ENCODE measurements at regions not wholly inside any gene's neighbourhood (a gene's known extent, or its start where the extent isn't known, plus 50 kb on each side); places are given as distances from the start of the nearest gene placed in this dataset.

GRCh38 chr17:6893382-6894205 lies 62.1 kb upstream of the TEKT1 start:
- WGBS, 2 donors, result 2 to 7% methylated on average over 30 to 36 of the region's 36 CpGs
- no peak for DNase-seq
- intact Hi-C loops (cut with DNase I), result no loop called here
- no peaks in the 10 kb centered on the region for H3K36me3 ChIP-seq (ENCODE audit: control insufficient read depth in 1 of 2, insufficient read depth in 2 of 2, low read length in 1 of 2)
- H3K4me3 ChIP-seq (ENCODE audit: low read length in 2 of 2), result no peak overlapping the region
- H3K27ac ChIP-seq (ENCODE audit: low read depth in 1 of 2, low read length in 2 of 2), result no peak overlapping the region
- H3K9me3 ChIP-seq (ENCODE audit: control insufficient read depth, low read length), result peaks cover 1% of the 10 kb centered on the region
- no peaks in the 10 kb centered on the region for H3K27me3 ChIP-seq (ENCODE audit: control insufficient read depth in 1 of 2, insufficient read depth in 2 of 2, low read length in 1 of 2)
- peak; percentile 54 for ATAC-seq (ENCODE audit: low FRiP score)
- H3K4me1 ChIP-seq (ENCODE audit: control insufficient read depth in 1 of 2, insufficient read depth in 2 of 2, low read length in 2 of 2), result no peaks in the 10 kb centered on the region

GRCh38 chr17:6894206-6894528 lies 62.6 kb upstream of the TEKT1 start:
- intact Hi-C loops (cut with DNase I), result no loop called here
- H3K4me1 ChIP-seq (ENCODE audit: control insufficient read depth in 1 of 2, insufficient read depth in 2 of 2, low read length in 2 of 2), result no peaks in the 10 kb centered on the region
- 3 to 8% methylated on average over 18 of the region's 18 CpGs for WGBS, 2 donors

GRCh38 chr17:6901086-6901485 lies 69.6 kb upstream of the TEKT1 start:
- no peaks in the 10 kb centered on the region for H3K36me3 ChIP-seq (ENCODE audit: control insufficient read depth in 1 of 2, insufficient read depth in 2 of 2, low read length in 1 of 2)
- WGBS, 2 donors, result 69 to 80% methylated on average over 3 of the region's 3 CpGs
- no peaks in the 10 kb centered on the region for H3K9me3 ChIP-seq (ENCODE audit: control insufficient read depth, low read length)
- ATAC-seq (ENCODE audit: low FRiP score) (no peak), DNase-seq (no peak)
- no peak overlapping the region for H3K27ac ChIP-seq (ENCODE audit: low read depth in 1 of 2, low read length in 2 of 2)
- intact Hi-C loops (cut with DNase I), result no loop called here
- H3K4me3 ChIP-seq (ENCODE audit: low read length in 2 of 2), result no peak overlapping the region
- H3K4me1 ChIP-seq (ENCODE audit: control insufficient read depth in 1 of 2, insufficient read depth in 2 of 2, low read length in 2 of 2), result no peaks in the 10 kb centered on the region
- H3K27me3 ChIP-seq (ENCODE audit: control insufficient read depth in 1 of 2, insufficient read depth in 2 of 2, low read length in 1 of 2), result no peaks in the 10 kb centered on the region

More at GRCh38 chr17:6894206-6894528, 62.6 kb upstream of the TEKT1 start:
- H3K27me3 ChIP-seq (ENCODE audit: control insufficient read depth in 1 of 2, insufficient read depth in 2 of 2, low read length in 1 of 2), result no peaks in the 10 kb centered on the region
- no peak overlapping the region for H3K27ac ChIP-seq (ENCODE audit: low read depth in 1 of 2, low read length in 2 of 2)
- ATAC-seq (ENCODE audit: low FRiP score) (peak; percentile 26), DNase-seq (no peak)
- no peak overlapping the region for H3K4me3 ChIP-seq (ENCODE audit: low read length in 2 of 2)
- peaks cover 1% of the 10 kb centered on the region for H3K9me3 ChIP-seq (ENCODE audit: control insufficient read depth, low read length)
- no peaks in the 10 kb centered on the region for H3K36me3 ChIP-seq (ENCODE audit: control insufficient read depth in 1 of 2, insufficient read depth in 2 of 2, low read length in 1 of 2)

- ATAC-seq (ENCODE audit: low FRiP score), result no peak
Observed at GRCh38 chr17:6903326-6903900, 71.9 kb upstream of the TEKT1 start.

GRCh38 chr17:6908807-6909206 lies 77.3 kb upstream of the TEKT1 start:
- no peaks in the 10 kb centered on the region for H3K36me3 ChIP-seq (ENCODE audit: control insufficient read depth in 1 of 2, insufficient read depth in 2 of 2, low read length in 1 of 2)
- WGBS, 2 donors, result 83 to 87% methylated on average over 5 of the region's 5 CpGs
- no peaks in the 10 kb centered on the region for H3K4me1 ChIP-seq (ENCODE audit: control insufficient read depth in 1 of 2, insufficient read depth in 2 of 2, low read length in 2 of 2)
- no peaks in the 10 kb centered on the region for H3K27me3 ChIP-seq (ENCODE audit: control insufficient read depth in 1 of 2, insufficient read depth in 2 of 2, low read length in 1 of 2)
- ATAC-seq (ENCODE audit: low FRiP score) (no peak), DNase-seq (no peak)
- H3K27ac ChIP-seq (ENCODE audit: low read depth in 1 of 2, low read length in 2 of 2), result no peak overlapping the region
- intact Hi-C loops (cut with DNase I), result no loop called here
- H3K9me3 ChIP-seq (ENCODE audit: control insufficient read depth, low read length), result no peaks in the 10 kb centered on the region
- no peak overlapping the region for H3K4me3 ChIP-seq (ENCODE audit: low read length in 2 of 2)

More at GRCh38 chr17:6903326-6903900, 71.9 kb upstream of the TEKT1 start:
- Histone ChIP-seq H3K9me3 (ENCODE audit: control insufficient read depth, low read length) (no peaks in the 10 kb centered on the region), H3K27ac (ENCODE audit: low read depth in 1 of 2, low read length in 2 of 2) (no peak overlapping the region), H3K4me3 (ENCODE audit: low read length in 2 of 2) (no peak overlapping the region), H3K36me3 (ENCODE audit: control insufficient read depth in 1 of 2, insufficient read depth in 2 of 2, low read length in 1 of 2) (no peaks in the 10 kb centered on the region), H3K27me3 (ENCODE audit: control insufficient read depth in 1 of 2, insufficient read depth in 2 of 2, low read length in 1 of 2) (no peaks in the 10 kb centered on the region), H3K4me1 (ENCODE audit: control insufficient read depth in 1 of 2, insufficient read depth in 2 of 2, low read length in 2 of 2) (no peaks in the 10 kb centered on the region)
- DNase-seq, result no peak
- intact Hi-C loops (cut with DNase I), result no loop called here
- 87 to 88% methylated on average over 7 of the region's 7 CpGs for WGBS, 2 donors

GRCh38 chr17:6910987-6911603 lies 79.6 kb upstream of the TEKT1 start:
- intact Hi-C loops (cut with DNase I), result loop anchor here (5.0 to 10.0 kb wide), 3 partner anchors 91 to 224 kb away; partner anchors contain the start of gene BCL6B (in 1 of the 2)
- Histone ChIP-seq H3K4me3 (ENCODE audit: low read length in 2 of 2) (no peak overlapping the region), H3K4me1 (ENCODE audit: control insufficient read depth in 1 of 2, insufficient read depth in 2 of 2, low read length in 2 of 2) (no peaks in the 10 kb centered on the region), H3K9me3 (ENCODE audit: control insufficient read depth, low read length) (no peaks in the 10 kb centered on the region), H3K27ac (ENCODE audit: low read depth in 1 of 2, low read length in 2 of 2) (no peak overlapping the region), H3K27me3 (ENCODE audit: control insufficient read depth in 1 of 2, insufficient read depth in 2 of 2, low read length in 1 of 2) (no peaks in the 10 kb centered on the region), H3K36me3 (ENCODE audit: control insufficient read depth in 1 of 2, insufficient read depth in 2 of 2, low read length in 1 of 2) (no peaks in the 10 kb centered on the region)
- DNase-seq (no peak), ATAC-seq (ENCODE audit: low FRiP score) (no peak)
- WGBS, 2 donors, result 6 to 10% methylated on average over 2 of the region's 2 CpGs

GRCh38 chr17:6912110-6913051 lies 80.9 kb upstream of the TEKT1 start:
- Histone ChIP-seq H3K36me3 (ENCODE audit: control insufficient read depth in 1 of 2, insufficient read depth in 2 of 2, low read length in 1 of 2) (no peaks in the 10 kb centered on the region), H3K4me1 (ENCODE audit: control insufficient read depth in 1 of 2, insufficient read depth in 2 of 2, low read length in 2 of 2) (no peaks in the 10 kb centered on the region), H3K4me3 (ENCODE audit: low read length in 2 of 2) (no peak overlapping the region), H3K27me3 (ENCODE audit: control insufficient read depth in 1 of 2, insufficient read depth in 2 of 2, low read length in 1 of 2) (no peaks in the 10 kb centered on the region), H3K9me3 (ENCODE audit: control insufficient read depth, low read length) (no peaks in the 10 kb centered on the region), H3K27ac (ENCODE audit: low read depth in 1 of 2, low read length in 2 of 2) (no peak overlapping the region)
- DNase-seq (no peak), ATAC-seq (ENCODE audit: low FRiP score) (no peak)
- intact Hi-C loops (cut with DNase I), result loop anchor here (5.0 to 10.0 kb wide), 3 partner anchors 90 to 222 kb away; partner anchors contain the start of gene BCL6B (in 1 of the 2)
- WGBS, 2 donors, result 75 to 77% methylated on average over 13 of the region's 13 CpGs
